ENCODE measurements at regions not wholly inside any gene's neighbourhood (a gene's known extent, or its start where the extent isn't known, plus 50 kb on each side); places are given as distances from the start of the nearest gene placed in this dataset.

DNA sequence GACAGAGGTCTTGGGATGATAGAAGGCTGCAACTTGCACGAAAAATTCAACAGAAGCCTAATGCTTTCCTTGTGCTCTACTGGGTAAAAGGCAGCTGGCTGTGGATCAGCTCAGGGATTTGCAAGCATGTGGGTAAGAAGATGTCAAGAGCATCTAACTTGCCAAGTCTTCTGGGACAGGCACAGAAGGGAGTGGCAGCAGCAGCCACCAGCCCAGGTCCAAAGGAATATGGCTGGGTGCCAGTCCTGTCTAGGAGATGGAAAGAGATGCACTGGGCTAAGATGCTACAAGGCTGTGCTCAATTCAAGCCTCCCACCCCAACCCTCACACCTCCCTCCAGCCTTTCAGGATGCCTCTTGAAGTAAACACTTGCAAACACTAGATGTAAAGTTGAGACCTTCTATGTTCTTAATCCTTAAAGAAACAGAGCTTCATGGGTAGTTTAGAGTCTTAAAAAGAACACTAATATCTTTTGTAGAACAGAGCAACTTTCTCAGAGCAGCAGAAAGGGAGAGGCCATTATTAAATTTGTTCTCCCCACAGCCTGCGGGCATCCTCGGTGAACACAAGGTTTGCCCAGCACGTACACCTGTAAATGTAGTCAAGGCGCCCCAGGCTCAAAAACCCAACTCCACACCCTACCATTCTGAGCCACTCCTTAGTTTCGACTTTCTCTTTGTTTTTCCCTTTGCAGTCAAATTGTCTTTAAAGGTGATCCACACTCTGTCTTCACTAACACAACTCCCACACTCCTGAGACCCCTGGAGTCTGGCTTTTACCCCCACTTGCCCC is 64.6 kb upstream of the BCAR3 start:
- no peak for TF ChIP-seq RAD21 (IDR thresholded peaks at IDR 0.05; ENCODE audit: low read depth)
- TF ChIP-seq, protein P1, sequence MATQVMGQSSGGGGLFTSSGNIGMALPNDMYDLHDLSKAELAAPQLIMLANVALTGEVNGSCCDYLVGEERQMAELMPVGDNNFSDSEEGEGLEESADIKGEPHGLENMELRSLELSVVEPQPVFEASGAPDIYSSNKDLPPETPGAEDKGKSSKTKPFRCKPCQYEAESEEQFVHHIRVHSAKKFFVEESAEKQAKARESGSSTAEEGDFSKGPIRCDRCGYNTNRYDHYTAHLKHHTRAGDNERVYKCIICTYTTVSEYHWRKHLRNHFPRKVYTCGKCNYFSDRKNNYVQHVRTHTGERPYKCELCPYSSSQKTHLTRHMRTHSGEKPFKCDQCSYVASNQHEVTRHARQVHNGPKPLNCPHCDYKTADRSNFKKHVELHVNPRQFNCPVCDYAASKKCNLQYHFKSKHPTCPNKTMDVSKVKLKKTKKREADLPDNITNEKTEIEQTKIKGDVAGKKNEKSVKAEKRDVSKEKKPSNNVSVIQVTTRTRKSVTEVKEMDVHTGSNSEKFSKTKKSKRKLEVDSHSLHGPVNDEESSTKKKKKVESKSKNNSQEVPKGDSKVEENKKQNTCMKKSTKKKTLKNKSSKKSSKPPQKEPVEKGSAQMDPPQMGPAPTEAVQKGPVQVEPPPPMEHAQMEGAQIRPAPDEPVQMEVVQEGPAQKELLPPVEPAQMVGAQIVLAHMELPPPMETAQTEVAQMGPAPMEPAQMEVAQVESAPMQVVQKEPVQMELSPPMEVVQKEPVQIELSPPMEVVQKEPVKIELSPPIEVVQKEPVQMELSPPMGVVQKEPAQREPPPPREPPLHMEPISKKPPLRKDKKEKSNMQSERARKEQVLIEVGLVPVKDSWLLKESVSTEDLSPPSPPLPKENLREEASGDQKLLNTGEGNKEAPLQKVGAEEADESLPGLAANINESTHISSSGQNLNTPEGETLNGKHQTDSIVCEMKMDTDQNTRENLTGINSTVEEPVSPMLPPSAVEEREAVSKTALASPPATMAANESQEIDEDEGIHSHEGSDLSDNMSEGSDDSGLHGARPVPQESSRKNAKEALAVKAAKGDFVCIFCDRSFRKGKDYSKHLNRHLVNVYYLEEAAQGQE (IDR thresholded peaks at IDR 0.05; ENCODE audit: low read depth) = no peak
- no peak for TF ChIP-seq TAF1 (IDR thresholded peaks at IDR 0.05; ENCODE audit: low read depth)
- TF ChIP-seq, protein P2, sequence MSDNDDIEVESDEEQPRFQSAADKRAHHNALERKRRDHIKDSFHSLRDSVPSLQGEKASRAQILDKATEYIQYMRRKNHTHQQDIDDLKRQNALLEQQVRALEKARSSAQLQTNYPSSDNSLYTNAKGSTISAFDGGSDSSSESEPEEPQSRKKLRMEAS (IDR thresholded peaks at IDR 0.05) = no peak
- TF ChIP-seq EGR1 (IDR thresholded peaks at IDR 0.05) = no peak
- TF ChIP-seq TEAD4 (IDR thresholded peaks at IDR 0.05) = no peak
- no peak for TF ChIP-seq FOXM1 (IDR thresholded peaks at IDR 0.05; ENCODE audit: borderline replicate concordance, low read depth)
- no peak for TF ChIP-seq ZBTB7A (IDR thresholded peaks at IDR 0.05; ENCODE audit: low read depth)
- TF ChIP-seq YY1 (IDR thresholded peaks at IDR 0.05; ENCODE audit: low read depth) = no peak
- no peak for TF ChIP-seq NFIC (IDR thresholded peaks at IDR 0.05)
- TF ChIP-seq TCF12 (IDR thresholded peaks at IDR 0.05; ENCODE audit: low read depth) = no peak
- TF ChIP-seq, protein P3, sequence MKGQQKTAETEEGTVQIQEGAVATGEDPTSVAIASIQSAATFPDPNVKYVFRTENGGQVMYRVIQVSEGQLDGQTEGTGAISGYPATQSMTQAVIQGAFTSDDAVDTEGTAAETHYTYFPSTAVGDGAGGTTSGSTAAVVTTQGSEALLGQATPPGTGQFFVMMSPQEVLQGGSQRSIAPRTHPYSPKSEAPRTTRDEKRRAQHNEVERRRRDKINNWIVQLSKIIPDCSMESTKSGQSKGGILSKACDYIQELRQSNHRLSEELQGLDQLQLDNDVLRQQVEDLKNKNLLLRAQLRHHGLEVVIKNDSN (IDR thresholded peaks at IDR 0.05) = no peak
- no peak for TF ChIP-seq EP300 (IDR thresholded peaks at IDR 0.05; ENCODE audit: borderline replicate concordance)
- TF ChIP-seq CREB1 (IDR thresholded peaks at IDR 0.05; ENCODE audit: low read depth) = no peak
- no peak for TF ChIP-seq CEBPB (IDR thresholded peaks at IDR 0.05)

DNA sequence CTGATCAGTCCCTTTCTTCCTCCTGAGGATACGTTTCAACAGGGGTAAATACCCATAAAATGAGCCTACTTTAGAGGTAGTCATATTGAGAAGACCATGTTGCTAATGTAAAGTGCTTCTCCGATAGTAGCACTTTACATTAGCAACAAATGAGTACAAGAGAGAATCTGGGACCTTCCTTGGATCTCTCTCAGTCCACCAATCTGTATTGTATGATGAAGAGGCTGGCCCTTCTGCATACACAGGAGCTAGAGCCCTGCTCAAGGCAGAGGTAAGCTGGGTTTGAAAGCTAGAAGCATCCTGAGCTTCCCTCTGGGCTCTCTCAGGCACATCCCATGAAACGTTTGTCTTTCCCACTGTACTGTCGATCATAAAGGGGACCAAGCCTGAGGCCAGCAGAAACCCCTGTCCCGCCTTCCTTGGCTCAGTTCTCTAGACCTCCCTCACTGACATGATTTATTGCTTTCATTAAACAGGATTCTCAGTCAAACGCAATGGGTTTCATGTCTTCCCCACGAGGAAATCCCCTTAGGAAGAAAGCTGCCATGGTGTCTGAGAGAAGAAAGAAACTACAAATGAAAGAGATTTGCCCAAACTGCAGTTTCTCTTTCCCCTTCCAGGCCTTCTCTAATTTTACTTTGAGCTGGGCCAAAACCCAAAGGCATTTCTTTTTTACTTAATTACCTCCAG is 62.8 kb upstream of the BCAR3 start:
- TF ChIP-seq CREB1 (IDR thresholded peaks at IDR 0.05; ENCODE audit: low read depth) = no peak

DNA sequence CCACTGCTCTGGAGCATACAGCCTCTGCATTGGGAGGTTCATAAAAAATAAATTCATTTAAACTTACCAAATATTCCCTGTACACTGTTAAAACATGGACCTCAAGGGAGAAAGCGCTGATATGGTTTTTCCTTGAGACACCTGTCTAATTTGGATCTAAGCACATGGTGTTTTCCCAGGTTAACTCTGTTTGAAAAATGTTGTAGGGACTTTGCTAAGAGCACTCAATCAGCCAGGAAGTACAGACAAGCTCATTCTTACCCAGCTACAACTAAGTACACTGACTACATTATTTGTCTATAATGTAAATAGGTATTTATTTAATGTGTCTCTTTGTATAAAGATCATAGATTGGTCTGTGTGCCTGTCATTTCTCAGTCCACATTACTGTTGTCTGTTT is 61.8 kb upstream of the BCAR3 start:
- TF ChIP-seq NFIC (IDR thresholded peaks at IDR 0.05) (no peak), EP300 (IDR thresholded peaks at IDR 0.05; ENCODE audit: borderline replicate concordance) (no peak), TAF1 (IDR thresholded peaks at IDR 0.05; ENCODE audit: low read depth) (no peak), YY1 (IDR thresholded peaks at IDR 0.05; ENCODE audit: low read depth) (no peak), CREB1 (IDR thresholded peaks at IDR 0.05; ENCODE audit: low read depth) (no peak), TEAD4 (IDR thresholded peaks at IDR 0.05) (no peak), FOXM1 (IDR thresholded peaks at IDR 0.05; ENCODE audit: borderline replicate concordance, low read depth) (no peak), EGR1 (IDR thresholded peaks at IDR 0.05) (no peak), RAD21 (IDR thresholded peaks at IDR 0.05; ENCODE audit: low read depth) (no peak), ZBTB7A (IDR thresholded peaks at IDR 0.05; ENCODE audit: low read depth) (no peak), TCF12 (IDR thresholded peaks at IDR 0.05; ENCODE audit: low read depth) (no peak), CEBPB (IDR thresholded peaks at IDR 0.05) (no peak)
- TF ChIP-seq, protein P3 (IDR thresholded peaks at IDR 0.05) = no peak
- TF ChIP-seq, protein P1 (IDR thresholded peaks at IDR 0.05; ENCODE audit: low read depth) = no peak
- TF ChIP-seq, protein P2 (IDR thresholded peaks at IDR 0.05) = no peak

DNA sequence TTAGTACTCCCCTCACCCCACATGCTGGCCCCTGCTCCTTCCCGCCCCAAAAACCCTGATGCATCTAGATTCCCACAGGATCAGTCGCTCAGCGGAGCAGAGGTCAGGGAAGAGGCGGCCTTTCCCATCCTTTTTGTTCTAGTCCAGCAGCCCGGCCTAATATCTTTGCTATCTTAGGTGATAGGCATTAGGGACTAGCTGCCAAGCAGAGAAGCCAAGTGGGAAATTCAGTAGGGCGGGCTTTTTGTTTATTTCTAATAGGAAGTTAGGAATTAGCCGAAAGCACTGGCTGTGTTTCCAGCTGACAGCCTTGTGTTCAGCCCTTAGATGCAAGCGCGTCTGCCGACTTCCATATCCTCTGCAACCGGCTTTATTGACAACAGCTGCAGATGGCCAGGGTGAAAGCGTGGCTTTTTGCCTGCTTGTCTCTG is 59.0 kb upstream of the BCAR3 start:
- TF ChIP-seq RAD21 (IDR thresholded peaks at IDR 0.05; ENCODE audit: low read depth) = no peak

DNA sequence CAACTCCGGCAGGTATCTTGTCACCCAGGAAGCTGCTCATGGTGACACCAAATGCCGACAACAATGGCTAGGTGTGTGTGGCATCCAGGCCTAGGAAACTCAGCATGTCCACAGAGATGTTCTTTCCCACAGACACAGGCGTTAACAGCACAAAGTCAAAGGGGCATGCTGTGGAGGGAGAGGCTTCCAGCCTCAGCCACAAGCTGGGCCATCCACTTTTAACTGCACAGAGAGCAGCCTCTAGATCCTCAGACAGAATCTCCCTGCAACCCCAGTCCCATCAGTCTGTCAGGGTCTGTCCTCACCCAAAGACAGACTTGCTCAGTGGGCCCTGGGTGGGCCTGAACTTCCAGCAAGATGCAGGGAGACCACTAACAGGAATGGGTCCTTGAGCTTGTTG is 58.5 kb upstream of the BCAR3 start:
- TF ChIP-seq ZBTB7A (IDR thresholded peaks at IDR 0.05; ENCODE audit: low read depth) = no peak
- TF ChIP-seq TAF1 (IDR thresholded peaks at IDR 0.05; ENCODE audit: low read depth) = no peak
- TF ChIP-seq EGR1 (IDR thresholded peaks at IDR 0.05) = no peak
- TF ChIP-seq TEAD4 (IDR thresholded peaks at IDR 0.05) = no peak
- TF ChIP-seq, protein P1 (IDR thresholded peaks at IDR 0.05; ENCODE audit: low read depth) = no peak
- no peak for TF ChIP-seq EP300 (IDR thresholded peaks at IDR 0.05; ENCODE audit: borderline replicate concordance)
- TF ChIP-seq NFIC (IDR thresholded peaks at IDR 0.05) = no peak
- TF ChIP-seq, protein P3 (IDR thresholded peaks at IDR 0.05) = no peak
- TF ChIP-seq CREB1 (IDR thresholded peaks at IDR 0.05; ENCODE audit: low read depth) = no peak
- no peak for TF ChIP-seq RAD21 (IDR thresholded peaks at IDR 0.05; ENCODE audit: low read depth)
- no peak for TF ChIP-seq YY1 (IDR thresholded peaks at IDR 0.05; ENCODE audit: low read depth)
- TF ChIP-seq, protein P2 (IDR thresholded peaks at IDR 0.05) = no peak
- TF ChIP-seq FOXM1 (IDR thresholded peaks at IDR 0.05; ENCODE audit: borderline replicate concordance, low read depth) = no peak
- no peak for TF ChIP-seq TCF12 (IDR thresholded peaks at IDR 0.05; ENCODE audit: low read depth)
